Caco-2 (cell line): ENCODE measurements at regions not wholly inside any gene's neighbourhood (a gene's known extent, or its start where the extent isn't known, plus 50 kb on each side); places are given as distances from the start of the nearest gene placed in this dataset.

Source experiments
- BruUV-seq: library from RNA; stranded (reverse); fragments of 400-500 nt; replicated peaks from 2 replicates; lab custom pipeline; 2021; lab: Mats Ljungman, UMichigan
- CTCF ChIA-PET: fragments of 300-600 bp; sonication (Branson Sonifier 250); formaldehyde crosslinking; loops from one replicate; lab custom pipeline; 2022; ENCODE audit warnings: antibody characterized with exemption; lab: Charles Lee
- POLR2A ChIA-PET: fragments of 300-600 bp; sonication (Branson Sonifier 250); formaldehyde crosslinking; loops from one replicate; lab custom pipeline; 2022; ENCODE audit warnings: antibody characterized with exemption; lab: Charles Lee
- DNase-seq, 2 experiments: peaks; one replicate each; pipeline versions ENCODE4 v3.0.0 to v3.0.0-alpha.2; 2020 to 2022
- H3K27me3 ChIP-seq: replicated peaks from 2 replicates; pipeline ENCODE4 v1.6.0; 2011; ENCODE audit warnings: low read length; ENCODE audit not compliant: control insufficient read depth, insufficient read depth
- H3K36me3 ChIP-seq: 2 replicates; pipeline ENCODE4 v1.5.1; 2011; ENCODE audit warnings: low read length; ENCODE audit not compliant: control insufficient read depth, insufficient read depth
- H3K4me1 ChIP-seq: fragments of 250-450 bp; sonication (Bioruptor Pico); 2 replicates; pipeline ENCODE4 v1.5.1; 2020; ENCODE audit warnings: mild to moderate bottlenecking
- H3K4me3 ChIP-seq: 2 replicates; pipeline ENCODE4 v1.5.1; 2011; ENCODE audit warnings: low read depth, mild to moderate bottlenecking, control low read depth, low read length
- H3K9me3 ChIP-seq: fragments of 250-450 bp; sonication (Bioruptor Pico); 2 replicates; pipeline ENCODE4 v1.5.1; 2020; ENCODE audit warnings: mild to moderate bottlenecking, moderate library complexity
- H3K27ac Mint-ChIP-seq: one replicate; pipeline ENCODE4 v1.8.0; 2022; ENCODE audit warnings: mixed read lengths; ENCODE audit not compliant: unreplicated experiment
- H3K27me3 Mint-ChIP-seq: one replicate; pipeline ENCODE4 v1.8.0; 2022; ENCODE audit warnings: mixed read lengths; ENCODE audit not compliant: insufficient read depth, unreplicated experiment
- H3K36me3 Mint-ChIP-seq: one replicate; pipeline ENCODE4 v1.8.0; 2022; ENCODE audit warnings: mild to moderate bottlenecking, mixed read lengths; ENCODE audit not compliant: insufficient read depth, unreplicated experiment
- H3K4me1 Mint-ChIP-seq: one replicate; pipeline ENCODE4 v1.8.0; 2022; ENCODE audit warnings: low read depth, mixed read lengths; ENCODE audit not compliant: unreplicated experiment
- H3K4me3 Mint-ChIP-seq: one replicate; pipeline ENCODE4 v1.8.0; 2022; ENCODE audit warnings: mild to moderate bottlenecking, moderate library complexity, mixed read lengths; ENCODE audit not compliant: unreplicated experiment
- H3K9me3 Mint-ChIP-seq: one replicate; pipeline ENCODE4 v1.8.0; 2022; ENCODE audit warnings: mixed read lengths; ENCODE audit not compliant: unreplicated experiment
- intact Hi-C: fragments of 100-400 bp; cut with micrococcal nuclease; formaldehyde crosslinking; loops from one replicate; pipeline ENCODE4 v1.10.0; 2022; ENCODE audit not compliant: unreplicated experiment
- TF ChIP-seq, protein P1 (sequence below), 2 experiments: fragments of 200-600 bp in 1 of 2; IDR thresholded peaks; 1 replicate in 1 of 2; 2 replicates in 1 of 2; pipeline versions ENCODE4 v1.5.1 to v1.8.0; 2011 to 2022; ENCODE audit warnings: antibody characterized with exemption in 1 of 2, control low read depth in 1 of 2, inconsistent platforms in 1 of 2, low read depth in 1 of 2, low read length in 1 of 2, mild to moderate bottlenecking in 1 of 2, moderate library complexity in 1 of 2; ENCODE audit not compliant: insufficient read depth in 1 of 2, severe bottlenecking in 1 of 2, unreplicated experiment in 1 of 2

DNA sequence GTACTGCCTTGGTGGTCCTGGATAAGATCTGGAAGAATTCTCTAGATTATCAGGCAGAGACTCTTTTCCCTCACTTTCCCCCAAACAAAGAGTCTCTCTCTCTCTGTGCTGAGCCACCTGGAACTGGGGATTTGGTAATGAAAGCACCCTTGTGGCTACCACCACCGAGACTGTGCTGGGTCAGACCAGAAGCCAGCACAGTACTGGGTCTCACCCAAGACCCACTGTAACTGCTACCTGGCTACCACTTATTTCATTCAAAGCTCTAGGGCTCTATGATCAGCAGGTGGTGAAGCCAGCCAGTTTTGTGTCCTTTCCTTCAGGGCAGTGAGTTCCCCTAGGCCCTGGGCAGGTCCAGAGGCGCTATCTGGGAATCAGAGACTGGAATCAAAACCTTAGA is 269.6 kb upstream of the CWC22 start:
- CTCF ChIA-PET, result no interaction called here

DNA sequence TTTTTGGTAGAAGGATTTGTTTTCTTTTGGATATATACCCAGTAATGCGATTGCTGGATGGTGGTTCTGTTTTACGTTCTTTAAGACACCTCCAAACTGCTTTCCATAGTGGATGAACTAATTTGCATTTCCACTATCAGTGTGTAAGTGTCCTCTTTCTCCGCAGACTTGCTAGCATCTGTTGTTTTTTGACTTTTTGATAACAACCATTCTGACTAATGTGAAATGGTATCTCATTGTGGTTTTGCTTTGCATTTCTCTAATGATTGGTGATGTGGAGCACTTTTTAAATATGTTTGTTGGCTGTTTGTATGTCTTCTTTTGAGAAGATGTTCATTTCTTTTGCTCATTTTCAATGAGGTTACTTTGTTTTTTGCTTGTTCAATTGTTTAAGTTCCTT is 260.9 kb upstream of the CWC22 start:
- TF ChIP-seq, protein P1, sequence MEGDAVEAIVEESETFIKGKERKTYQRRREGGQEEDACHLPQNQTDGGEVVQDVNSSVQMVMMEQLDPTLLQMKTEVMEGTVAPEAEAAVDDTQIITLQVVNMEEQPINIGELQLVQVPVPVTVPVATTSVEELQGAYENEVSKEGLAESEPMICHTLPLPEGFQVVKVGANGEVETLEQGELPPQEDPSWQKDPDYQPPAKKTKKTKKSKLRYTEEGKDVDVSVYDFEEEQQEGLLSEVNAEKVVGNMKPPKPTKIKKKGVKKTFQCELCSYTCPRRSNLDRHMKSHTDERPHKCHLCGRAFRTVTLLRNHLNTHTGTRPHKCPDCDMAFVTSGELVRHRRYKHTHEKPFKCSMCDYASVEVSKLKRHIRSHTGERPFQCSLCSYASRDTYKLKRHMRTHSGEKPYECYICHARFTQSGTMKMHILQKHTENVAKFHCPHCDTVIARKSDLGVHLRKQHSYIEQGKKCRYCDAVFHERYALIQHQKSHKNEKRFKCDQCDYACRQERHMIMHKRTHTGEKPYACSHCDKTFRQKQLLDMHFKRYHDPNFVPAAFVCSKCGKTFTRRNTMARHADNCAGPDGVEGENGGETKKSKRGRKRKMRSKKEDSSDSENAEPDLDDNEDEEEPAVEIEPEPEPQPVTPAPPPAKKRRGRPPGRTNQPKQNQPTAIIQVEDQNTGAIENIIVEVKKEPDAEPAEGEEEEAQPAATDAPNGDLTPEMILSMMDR (IDR thresholded peaks at IDR 0.05; ENCODE audit: insufficient read depth in 1 of 2, low read depth in 1 of 2, low read length in 1 of 2, severe bottlenecking in 1 of 2, unreplicated experiment in 1 of 2), result no peak
- no peak overlapping the region for H3K4me3 ChIP-seq
- no TSS peak for BruUV-seq
- H3K4me1 Mint-ChIP-seq, result no peaks in the 10 kb centered on the region
- ChIA-PET CTCF (no interaction called here), POLR2A (no interaction called here)
- no peaks in the 10 kb centered on the region for H3K27me3 ChIP-seq
- no peak overlapping the region for H3K27ac Mint-ChIP-seq
- H3K4me1 ChIP-seq, result no peaks in the 10 kb centered on the region
- no peak overlapping the region for H3K4me3 Mint-ChIP-seq
- H3K36me3 ChIP-seq, result no peaks in the 10 kb centered on the region
- no peak for DNase-seq
- H3K9me3 Mint-ChIP-seq, result peaks cover 10% of the 10 kb centered on the region
- no peaks in the 10 kb centered on the region for H3K27me3 Mint-ChIP-seq
- H3K36me3 Mint-ChIP-seq, result no peaks in the 10 kb centered on the region
- 0 out of 2 replicates have a peak, but pooled peaks cover 2% of the 10 kb centered on the region for H3K9me3 ChIP-seq
- intact Hi-C loops, result no loop called here

More for the DNA sequence above, 269.6 kb upstream of the CWC22 start:
- H3K36me3 Mint-ChIP-seq, result no peaks in the 10 kb centered on the region
- H3K4me3 Mint-ChIP-seq, result no peak overlapping the region
- intact Hi-C loops, result no loop called here
- no peaks in the 10 kb centered on the region for H3K9me3 ChIP-seq
- H3K9me3 Mint-ChIP-seq, result peaks cover 8% of the 10 kb centered on the region
- TF ChIP-seq, protein P1 (IDR thresholded peaks at IDR 0.05; ENCODE audit: insufficient read depth in 1 of 2, low read depth in 1 of 2, low read length in 1 of 2, severe bottlenecking in 1 of 2, unreplicated experiment in 1 of 2), result no peak
- no peak overlapping the region for H3K4me3 ChIP-seq
- H3K27me3 Mint-ChIP-seq, result no peaks in the 10 kb centered on the region
- no peaks in the 10 kb centered on the region for H3K4me1 Mint-ChIP-seq
- no peak for DNase-seq
- H3K36me3 ChIP-seq, result no peaks in the 10 kb centered on the region
- H3K4me1 ChIP-seq, result no peaks in the 10 kb centered on the region
- BruUV-seq, result no TSS peak
- H3K27me3 ChIP-seq, result no peaks in the 10 kb centered on the region
- H3K27ac Mint-ChIP-seq, result no peak overlapping the region
- POLR2A ChIA-PET, result no interaction called here

DNA sequence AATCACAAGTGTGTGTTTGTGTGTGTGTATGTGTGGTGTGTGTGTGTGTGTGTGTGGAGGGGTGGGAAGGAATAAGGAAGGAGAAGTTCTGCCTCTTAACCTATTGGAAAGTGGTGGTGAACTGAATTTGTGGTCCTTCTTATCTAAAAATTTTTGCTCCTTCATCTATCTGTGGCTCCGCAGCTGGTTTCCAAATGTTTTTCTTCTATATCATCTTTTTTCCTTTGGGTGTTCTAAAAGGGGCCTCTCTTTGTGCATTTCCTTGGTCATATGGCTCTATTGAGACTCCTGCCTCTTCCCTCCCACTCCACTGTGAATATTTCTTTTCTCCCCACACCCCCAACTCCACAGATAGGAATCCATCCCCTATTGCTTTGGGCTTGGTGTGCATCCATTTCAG is 254.9 kb upstream of the CWC22 start:
- Mint-ChIP-seq H3K27ac (no peak overlapping the region), H3K4me3 (no peak overlapping the region), H3K36me3 (no peaks in the 10 kb centered on the region), H3K4me1 (peaks cover 12% of the 10 kb centered on the region), H3K9me3 (no peaks in the 10 kb centered on the region), H3K27me3 (no peaks in the 10 kb centered on the region)
- no peaks in the 10 kb centered on the region for H3K27me3 ChIP-seq
- H3K36me3 ChIP-seq, result no peaks in the 10 kb centered on the region
- H3K9me3 ChIP-seq, result no peaks in the 10 kb centered on the region
- peaks cover 13% of the 10 kb centered on the region; the same call in 1 of the 2 replicates for H3K4me1 ChIP-seq
- intact Hi-C loops, result no loop called here
- CTCF ChIA-PET, result no interaction called here
- BruUV-seq, result no TSS peak
- DNase-seq, result no peak
- no peak overlapping the region for H3K4me3 ChIP-seq
- TF ChIP-seq, protein P1 (IDR thresholded peaks at IDR 0.05; ENCODE audit: insufficient read depth in 1 of 2, low read depth in 1 of 2, low read length in 1 of 2, severe bottlenecking in 1 of 2, unreplicated experiment in 1 of 2), result no peak
- POLR2A ChIA-PET, result no interaction called here
